OCI-LY1 (cell line): ENCODE measurements at regions not wholly inside any gene's neighbourhood (a gene's known extent, or its start where the extent isn't known, plus 50 kb on each side); places are given as distances from the start of the nearest gene placed in this dataset.

Experiments used
- EZH2 ChIP-seq: fragments of 200-600 bp; sonication (generic), shearing (Covaris generic); IDR thresholded peaks from 2 replicates; pipeline ENCODE4 v1.8.0; 2017; ENCODE audit warnings: borderline replicate concordance, mixed run types, mild to moderate bottlenecking, antibody characterized with exemption, low read length, moderate library complexity, mixed read lengths
- TF ChIP-seq, protein P1 (sequence below): fragments of 200-600 bp; sonication (generic), shearing (Covaris generic); IDR thresholded peaks from 2 replicates; pipeline ENCODE4 v1.5.1; 2017; ENCODE audit warnings: mild to moderate bottlenecking, antibody characterized with exemption, low read length, moderate library complexity, mixed read lengths

DNA sequence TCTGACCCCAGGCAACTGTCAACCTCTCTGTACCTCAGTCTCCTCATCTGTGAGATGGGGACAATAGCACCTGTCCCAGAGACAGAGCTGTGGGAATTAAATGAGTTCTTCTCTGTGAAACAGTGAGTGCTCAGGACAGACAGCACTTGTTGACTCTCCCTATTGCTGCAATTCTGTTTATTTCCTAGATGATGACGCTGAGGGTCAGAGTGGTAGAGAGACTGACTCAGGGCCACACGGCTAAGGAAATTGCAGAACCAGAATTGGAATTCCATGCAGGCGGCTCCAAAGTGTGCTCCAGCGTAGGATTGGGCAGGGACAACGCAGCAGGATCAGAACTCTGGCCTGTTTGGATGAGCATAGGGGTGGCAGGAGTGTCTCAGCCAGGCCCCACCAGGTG is 302.2 kb downstream of the C16orf95 start:
- TF ChIP-seq, protein P1, sequence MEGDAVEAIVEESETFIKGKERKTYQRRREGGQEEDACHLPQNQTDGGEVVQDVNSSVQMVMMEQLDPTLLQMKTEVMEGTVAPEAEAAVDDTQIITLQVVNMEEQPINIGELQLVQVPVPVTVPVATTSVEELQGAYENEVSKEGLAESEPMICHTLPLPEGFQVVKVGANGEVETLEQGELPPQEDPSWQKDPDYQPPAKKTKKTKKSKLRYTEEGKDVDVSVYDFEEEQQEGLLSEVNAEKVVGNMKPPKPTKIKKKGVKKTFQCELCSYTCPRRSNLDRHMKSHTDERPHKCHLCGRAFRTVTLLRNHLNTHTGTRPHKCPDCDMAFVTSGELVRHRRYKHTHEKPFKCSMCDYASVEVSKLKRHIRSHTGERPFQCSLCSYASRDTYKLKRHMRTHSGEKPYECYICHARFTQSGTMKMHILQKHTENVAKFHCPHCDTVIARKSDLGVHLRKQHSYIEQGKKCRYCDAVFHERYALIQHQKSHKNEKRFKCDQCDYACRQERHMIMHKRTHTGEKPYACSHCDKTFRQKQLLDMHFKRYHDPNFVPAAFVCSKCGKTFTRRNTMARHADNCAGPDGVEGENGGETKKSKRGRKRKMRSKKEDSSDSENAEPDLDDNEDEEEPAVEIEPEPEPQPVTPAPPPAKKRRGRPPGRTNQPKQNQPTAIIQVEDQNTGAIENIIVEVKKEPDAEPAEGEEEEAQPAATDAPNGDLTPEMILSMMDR = no peak
- TF ChIP-seq EZH2 = no peak
